Left kidney (tissue), 1 donor: ENCODE measurements at regions not wholly inside any gene's neighbourhood (a gene's known extent, or its start where the extent isn't known, plus 50 kb on each side); places are given as distances from the start of the nearest gene placed in this dataset.

ENCODE experiments used
- DNase-seq: peaks from one replicate; pipeline ENCODE4 v3.0.0-alpha.2; 2013

- DNase-seq, result no peak
These were observed 168.4 kb upstream of the NHS start for GRCh38 chrX:17206584-17206983.

GRCh38 chrX:17214962-17215361, 160.0 kb upstream of the NHS start:
- no peak for DNase-seq

DNA sequence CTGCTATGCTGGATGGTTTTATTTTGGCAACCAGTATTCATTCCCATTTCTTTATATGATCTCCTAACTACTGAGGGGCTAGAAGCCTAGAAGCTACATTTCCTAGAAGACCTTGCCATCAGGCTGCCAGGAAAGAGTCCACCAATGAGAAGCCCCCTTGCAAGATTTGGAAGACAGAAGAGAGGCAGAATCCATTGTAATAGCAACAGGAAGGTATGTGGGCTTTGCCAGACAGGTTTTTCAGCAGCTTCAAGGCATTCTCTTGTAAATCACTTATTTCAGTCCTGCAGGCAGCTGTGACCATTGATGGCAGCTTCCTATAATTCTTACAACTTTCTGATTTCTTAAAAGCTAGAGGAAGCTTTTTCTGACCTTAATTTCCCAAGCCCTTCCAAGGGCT, 148.3 kb upstream of the NHS start:
- DNase-seq, result no peak

- DNase-seq, result no peak
These were observed 137.9 kb upstream of the NHS start for GRCh38 chrX:17237146-17237545.

GRCh38 chrX:17242470-17242869, 132.5 kb upstream of the NHS start:
- peak; percentile 55 for DNase-seq

- no peak for DNase-seq
These were observed 127.9 kb upstream of the NHS start for GRCh38 chrX:17247144-17247543.

DNA sequence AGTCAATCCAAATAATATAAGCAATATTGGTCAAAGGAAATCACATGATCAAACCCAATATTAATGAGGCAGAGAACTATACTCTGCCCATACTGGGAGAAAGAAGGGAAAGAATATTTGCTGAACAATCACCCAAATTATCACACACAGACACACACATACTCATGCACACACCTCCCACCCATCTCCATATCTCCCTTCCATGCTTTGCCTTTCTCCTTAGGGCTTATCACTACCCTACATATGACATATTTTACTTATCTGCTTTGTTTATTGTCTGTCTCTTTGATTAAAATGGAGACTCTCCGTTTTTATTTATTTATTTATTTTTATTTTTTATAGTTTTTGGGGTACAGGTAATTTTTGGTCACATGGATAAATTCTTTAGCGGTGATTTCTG, 112.9 kb upstream of the NHS start:
- DNase-seq, result no peak

DNA sequence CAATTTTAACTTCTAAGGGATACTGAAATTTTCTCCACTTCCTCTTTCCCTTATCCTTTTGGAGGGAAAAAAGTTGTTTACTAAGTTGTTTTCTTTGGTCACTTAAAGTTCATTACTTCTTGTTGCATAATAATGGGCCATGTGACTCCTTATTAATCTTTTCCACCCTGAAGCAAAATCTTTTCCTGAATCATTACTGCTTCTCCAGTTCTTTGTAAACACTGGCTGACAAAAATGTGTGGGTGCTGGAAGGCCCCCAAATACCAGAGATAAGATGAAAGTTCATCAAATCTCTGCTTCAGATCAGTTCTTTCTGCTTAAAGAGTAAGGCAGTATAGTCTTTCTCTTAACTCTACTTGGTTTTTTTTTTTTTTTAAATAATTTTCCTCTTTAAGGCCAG, 108.9 kb upstream of the NHS start:
- no peak for DNase-seq

DNA sequence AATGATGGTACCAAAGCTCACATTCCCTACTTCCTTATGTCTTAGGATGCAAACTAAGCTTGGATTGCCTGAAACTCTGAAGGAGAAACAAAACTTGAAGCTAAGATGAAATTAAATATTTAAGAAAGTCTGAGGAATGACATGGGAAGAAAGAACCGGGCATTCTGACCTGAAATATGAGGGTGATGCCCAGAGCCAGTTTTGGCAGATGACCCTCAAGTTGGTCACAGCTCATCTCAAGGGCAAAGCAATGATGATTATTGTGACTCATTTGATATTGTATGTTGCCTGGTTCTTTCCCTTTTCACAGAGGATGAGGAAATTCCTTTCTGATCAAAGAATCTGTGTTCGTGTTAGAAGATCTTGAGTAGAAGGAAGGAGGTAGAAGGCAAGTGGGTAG, 96.0 kb upstream of the NHS start:
- DNase-seq, result no peak

- DNase-seq, result no peak
These were observed 89.0 kb upstream of the NHS start for GRCh38 chrX:17285983-17286382.

- DNase-seq, result no peak
These were observed 83.7 kb upstream of the NHS start for GRCh38 chrX:17291171-17291900.

- DNase-seq, result no peak
These were observed 82.9 kb upstream of the NHS start for GRCh38 chrX:17292111-17292527.

- DNase-seq, result no peak
These were observed 80.4 kb upstream of the NHS start for GRCh38 chrX:17294561-17294960.

DNA sequence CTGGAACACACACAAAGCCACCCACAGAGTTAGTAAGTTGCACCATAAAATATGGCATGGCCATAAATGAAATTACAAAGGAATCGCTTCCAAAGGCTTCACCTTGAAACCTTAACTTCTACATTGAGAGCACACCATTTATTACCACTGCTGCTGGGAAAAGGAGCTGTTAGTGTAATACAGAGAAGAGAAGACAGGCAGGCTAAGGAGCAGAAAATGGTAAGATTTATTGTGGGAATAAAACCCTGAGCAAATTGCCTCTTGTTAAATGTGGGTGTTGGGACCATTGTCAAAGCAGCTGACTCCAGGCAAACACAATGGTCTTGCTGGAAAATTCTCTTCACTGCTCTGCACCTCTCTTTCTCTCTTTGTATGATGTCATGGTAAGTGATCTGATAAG, 79.2 kb upstream of the NHS start:
- no peak for DNase-seq

- no peak for DNase-seq
These were observed 76.4 kb upstream of the NHS start for GRCh38 chrX:17298564-17298963.

- no peak for DNase-seq
These were observed 75.8 kb upstream of the NHS start for GRCh38 chrX:17299206-17299605.

GRCh38 chrX:17323397-17323796, 51.6 kb upstream of the NHS start:
- no peak for DNase-seq
